SH-SY5Y (cell line): ENCODE measurements at regions not wholly inside any gene's neighbourhood (a gene's known extent, or its start where the extent isn't known, plus 50 kb on each side); places are given as distances from the start of the nearest gene placed in this dataset.

Experiments
- GATA2 ChIP-seq: IDR thresholded peaks from 2 replicates; pipeline ENCODE4 v1.6.1; 2011; ENCODE audit warnings: mild to moderate bottlenecking, low read depth, low read length
- GATA3 ChIP-seq: IDR thresholded peaks from 2 replicates; pipeline ENCODE4 v1.6.1; 2011; ENCODE audit warnings: low read depth, mild to moderate bottlenecking, low read length, moderate library complexity

DNA sequence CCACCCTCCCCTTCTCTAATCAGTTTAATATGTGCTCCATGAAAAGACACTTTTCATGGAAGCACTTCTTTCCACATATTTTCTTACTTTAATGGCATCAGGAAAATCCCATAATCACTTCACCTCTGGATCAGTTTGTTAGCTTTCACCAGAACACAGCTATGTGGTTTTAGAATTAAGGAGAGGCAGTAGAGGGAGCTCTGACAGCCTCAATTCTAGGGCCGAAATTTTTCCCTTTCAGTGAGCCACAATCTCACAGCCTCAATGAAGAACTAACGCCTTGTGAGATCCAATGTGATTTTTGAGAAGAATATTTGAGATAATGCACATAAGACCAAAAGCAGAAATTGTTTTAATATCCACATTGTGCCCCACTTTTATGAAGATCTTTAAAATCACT lies 1494.0 kb upstream of the CDH8 start:
- TF ChIP-seq GATA3 (no peak), GATA2 (no peak)
